GM12873 (cell line): ENCODE measurements at regions not wholly inside any gene's neighbourhood (a gene's known extent, or its start where the extent isn't known, plus 50 kb on each side); places are given as distances from the start of the nearest gene placed in this dataset.

Experiments
- CTCF ChIP-seq: IDR thresholded peaks from 2 replicates; pipeline ENCODE4 v1.5.1; 2012; ENCODE audit warnings: low read depth, mild to moderate bottlenecking, moderate library complexity, low read length, control low read depth; ENCODE audit not compliant: insufficient read depth; ENCODE audit errors: missing control alignments

GRCh38 chr13:109331898-109332297, 454.5 kb downstream of the IRS2 start:
- TF ChIP-seq CTCF, result no peak

GRCh38 chr13:109331011-109331433, 455.4 kb downstream of the IRS2 start:
- TF ChIP-seq CTCF, result no peak

- no peak for TF ChIP-seq CTCF
Measured at GRCh38 chr13:109330123-109330522, 456.3 kb downstream of the IRS2 start.

- no peak for TF ChIP-seq CTCF
Measured at GRCh38 chr13:109329175-109329574, 457.2 kb downstream of the IRS2 start.

GRCh38 chr13:109326601-109327000, 459.8 kb downstream of the IRS2 start:
- no peak for TF ChIP-seq CTCF

- TF ChIP-seq CTCF, result no peak
Measured at GRCh38 chr13:109323338-109323737, 463.0 kb downstream of the IRS2 start.

GRCh38 chr13:109318945-109319590, 467.3 kb downstream of the IRS2 start:
- no peak for TF ChIP-seq CTCF
